Activated T-helper 2 cell treated with anti-CD3 and anti-CD28 coated beads, Interferon-gamma antibody, Interleukin-2, Interleukin-4, amounts not matched to agents 10 μg/mL and 5 μg/mL and 100 μg/mL, durations not matched to agents 14 hours and 24 hours and 36 hours (primary cell): ENCODE measurements at regions not wholly inside any gene's neighbourhood (a gene's known extent, or its start where the extent isn't known, plus 50 kb on each side); places are given as distances from the start of the nearest gene placed in this dataset.

Experiments
- DNase-seq: peaks from one replicate; pipeline ENCODE4 v3.0.0; 2021; ENCODE audit warnings: low spot score
- H3K27ac Mint-ChIP-seq: one replicate; pipeline ENCODE4 v1.8.0; 2021; ENCODE audit warnings: mixed read lengths
- H3K27me3 Mint-ChIP-seq: one replicate; pipeline ENCODE4 v1.8.0; 2021; ENCODE audit warnings: low read depth, mixed read lengths
- H3K36me3 Mint-ChIP-seq: one replicate; pipeline ENCODE4 v1.8.0; 2021; ENCODE audit warnings: low read depth, mixed read lengths
- H3K4me1 Mint-ChIP-seq: one replicate; pipeline ENCODE4 v1.8.0; 2021; ENCODE audit warnings: low read depth, mixed read lengths
- H3K4me3 Mint-ChIP-seq: one replicate; pipeline ENCODE4 v1.8.0; 2021; ENCODE audit warnings: low read depth, mild to moderate bottlenecking, moderate library complexity, mixed read lengths
- H3K9me3 Mint-ChIP-seq: one replicate; pipeline ENCODE4 v1.8.0; 2021; ENCODE audit warnings: mixed read lengths
- intact Hi-C: fragments of 100-400 bp; cut with micrococcal nuclease; formaldehyde crosslinking; loops from one replicate; pipeline ENCODE4 v1.15.1; 2023

DNA sequence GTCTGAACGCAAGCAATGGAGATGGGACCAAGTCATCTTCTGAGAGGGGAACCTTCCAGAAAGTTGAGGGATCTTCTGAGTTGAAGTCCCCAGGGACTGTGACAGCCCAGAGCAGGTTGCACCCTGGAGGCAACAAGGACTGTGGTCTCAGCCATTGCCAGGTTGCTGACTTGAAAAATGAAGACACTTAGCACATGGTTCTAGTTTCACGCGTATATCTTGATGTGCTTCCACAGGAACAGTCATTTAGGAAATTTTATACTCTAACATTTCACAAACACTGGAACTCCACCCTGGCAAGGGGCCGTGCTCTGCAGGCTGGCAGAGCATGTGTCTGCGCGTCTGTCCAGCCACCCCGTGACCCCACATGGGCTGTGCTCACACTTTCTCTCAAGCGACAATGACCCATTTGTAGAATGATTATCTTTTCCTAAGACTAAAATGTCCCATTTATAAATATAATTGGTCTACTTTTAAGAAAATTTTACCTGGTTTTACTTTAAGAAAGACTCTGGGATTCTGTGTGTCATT lies 157.0 kb downstream of the ERMARD start:
- no peak for DNase-seq
- no peak overlapping the region for H3K27ac Mint-ChIP-seq
- H3K27me3 Mint-ChIP-seq, result no peaks in the 10 kb centered on the region
- no peaks in the 10 kb centered on the region for H3K9me3 Mint-ChIP-seq
- no peak overlapping the region for H3K4me3 Mint-ChIP-seq
- intact Hi-C loops, result no loop called here
- H3K36me3 Mint-ChIP-seq, result no peaks in the 10 kb centered on the region
- no peaks in the 10 kb centered on the region for H3K4me1 Mint-ChIP-seq

DNA sequence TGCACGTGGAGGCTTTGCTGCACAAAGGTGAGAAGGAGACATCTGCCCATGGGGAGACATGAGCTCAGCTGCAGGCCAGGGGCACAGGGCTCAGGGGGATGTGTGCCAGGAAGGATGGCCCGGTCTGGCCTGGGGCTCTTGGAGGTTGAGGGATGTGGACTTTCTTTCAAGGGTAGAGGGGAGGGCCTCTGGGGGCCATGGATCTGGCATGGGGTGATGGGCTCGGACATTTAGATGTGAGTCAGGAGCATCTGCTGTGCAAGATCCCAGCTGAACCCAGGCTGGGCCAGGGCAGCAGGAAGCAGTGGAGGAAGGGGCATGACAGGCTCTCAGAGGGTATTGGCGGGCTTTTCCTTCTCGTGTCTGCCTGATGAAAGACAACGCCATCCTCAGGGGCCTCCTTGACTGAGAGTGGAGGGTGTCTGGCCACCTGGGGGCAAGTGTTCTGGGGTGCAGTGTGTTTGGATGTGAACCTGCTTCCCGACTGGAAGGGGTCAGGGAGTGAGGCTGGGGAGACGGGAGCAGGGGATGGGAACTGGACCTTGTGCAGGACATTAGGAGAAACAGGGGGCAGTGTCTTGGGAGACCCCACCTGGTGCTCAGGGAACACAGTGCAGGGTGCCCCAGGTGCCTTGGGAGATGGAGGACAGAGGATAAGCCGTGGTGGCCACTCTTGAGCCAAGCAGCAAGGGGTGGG lies 156.1 kb downstream of the ERMARD start:
- intact Hi-C loops, result no loop called here
- no peaks in the 10 kb centered on the region for H3K36me3 Mint-ChIP-seq
- no peaks in the 10 kb centered on the region for H3K27me3 Mint-ChIP-seq
- H3K9me3 Mint-ChIP-seq, result no peaks in the 10 kb centered on the region
- H3K27ac Mint-ChIP-seq, result no peak overlapping the region
- no peak for DNase-seq
- H3K4me1 Mint-ChIP-seq, result no peaks in the 10 kb centered on the region
- no peak overlapping the region for H3K4me3 Mint-ChIP-seq

DNA sequence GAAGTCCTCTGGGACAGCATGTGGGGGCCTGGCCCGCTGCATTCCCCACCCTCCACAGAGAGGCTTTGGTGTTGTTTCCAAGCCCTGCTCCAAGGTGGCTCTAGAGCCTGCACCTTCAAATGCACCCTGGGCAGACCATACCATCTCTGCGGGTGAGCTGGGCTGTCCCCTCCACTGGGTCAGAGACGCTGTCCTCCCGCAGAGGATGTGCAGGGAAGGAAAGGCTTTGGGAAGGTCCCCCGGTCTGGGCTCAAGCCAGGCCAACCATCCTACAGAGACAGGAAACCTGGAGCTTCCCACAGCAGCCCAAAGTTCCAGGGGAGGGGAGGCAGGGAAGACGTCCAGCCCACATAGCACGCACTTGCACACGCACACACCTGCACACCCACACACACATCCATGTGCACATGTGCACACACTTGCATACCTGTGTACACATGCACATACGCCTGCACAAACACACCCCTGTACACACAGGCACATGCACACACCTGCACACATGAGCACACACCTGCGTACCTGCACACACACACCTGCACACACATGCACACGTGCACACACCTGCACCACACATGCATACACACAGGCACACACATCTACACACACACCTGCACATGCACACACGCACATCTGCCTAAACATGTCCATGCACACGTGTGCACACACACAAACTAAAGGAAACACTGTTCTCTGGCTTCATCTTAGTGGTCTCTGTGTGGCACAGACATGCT lies 155.4 kb downstream of the ERMARD start:
- H3K36me3 Mint-ChIP-seq, result no peaks in the 10 kb centered on the region
- no peak for DNase-seq
- no peaks in the 10 kb centered on the region for H3K4me1 Mint-ChIP-seq
- H3K9me3 Mint-ChIP-seq, result no peaks in the 10 kb centered on the region
- no peak overlapping the region for H3K4me3 Mint-ChIP-seq
- no peak overlapping the region for H3K27ac Mint-ChIP-seq
- intact Hi-C loops, result no loop called here
- no peaks in the 10 kb centered on the region for H3K27me3 Mint-ChIP-seq

GRCh38 chr6:169906004-169906687 lies 154.7 kb downstream of the ERMARD start:
- intact Hi-C loops, result no loop called here
- H3K27ac Mint-ChIP-seq, result no peak overlapping the region
- H3K27me3 Mint-ChIP-seq, result no peaks in the 10 kb centered on the region
- no peaks in the 10 kb centered on the region for H3K4me1 Mint-ChIP-seq
- peaks cover 2% of the 10 kb centered on the region for H3K9me3 Mint-ChIP-seq
- no peak for DNase-seq
- no peaks in the 10 kb centered on the region for H3K36me3 Mint-ChIP-seq
- no peak overlapping the region for H3K4me3 Mint-ChIP-seq

DNA sequence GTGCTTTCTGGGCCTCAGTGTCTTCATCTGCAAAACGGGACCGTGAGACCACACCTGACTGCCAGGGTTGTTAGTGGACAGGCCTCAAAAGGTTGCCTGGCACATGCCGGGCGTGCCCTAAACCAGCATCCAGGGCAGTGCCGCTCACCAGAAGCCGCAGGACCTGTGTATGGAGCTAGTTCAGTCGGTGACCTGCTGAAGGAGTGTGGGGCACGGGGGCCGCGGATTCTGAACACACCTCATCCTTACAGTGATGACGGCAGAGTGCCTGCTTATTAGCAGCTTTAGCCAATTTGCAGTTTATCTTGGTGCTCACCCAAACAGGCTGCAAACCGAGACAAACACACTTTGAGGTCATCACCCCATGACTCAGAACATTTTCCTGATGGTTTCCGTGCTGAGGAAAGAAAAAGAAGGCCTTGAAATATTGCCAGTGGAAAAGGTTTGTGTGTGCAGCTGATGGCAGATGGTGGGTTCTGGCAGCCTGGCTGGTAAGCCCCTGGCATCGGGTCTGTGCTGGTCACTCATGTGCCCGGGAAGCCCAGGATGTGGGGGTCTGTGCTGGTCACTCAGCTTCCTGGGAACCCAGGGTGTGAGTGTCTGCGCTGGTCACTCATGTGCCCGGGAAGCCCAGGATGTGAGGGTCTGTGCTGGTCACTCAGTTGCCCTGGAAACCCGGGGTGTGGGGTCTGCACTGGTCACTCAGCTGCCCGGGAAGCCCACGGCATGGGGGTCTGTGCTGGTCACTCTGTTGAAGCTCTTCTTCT lies 153.8 kb downstream of the ERMARD start:
- Mint-ChIP-seq H3K4me1 (no peaks in the 10 kb centered on the region), H3K4me3 (no peak overlapping the region), H3K36me3 (no peaks in the 10 kb centered on the region), H3K27me3 (no peaks in the 10 kb centered on the region), H3K9me3 (peaks cover 5% of the 10 kb centered on the region), H3K27ac (no peak overlapping the region)
- DNase-seq, result no peak
- intact Hi-C loops, result no loop called here

DNA sequence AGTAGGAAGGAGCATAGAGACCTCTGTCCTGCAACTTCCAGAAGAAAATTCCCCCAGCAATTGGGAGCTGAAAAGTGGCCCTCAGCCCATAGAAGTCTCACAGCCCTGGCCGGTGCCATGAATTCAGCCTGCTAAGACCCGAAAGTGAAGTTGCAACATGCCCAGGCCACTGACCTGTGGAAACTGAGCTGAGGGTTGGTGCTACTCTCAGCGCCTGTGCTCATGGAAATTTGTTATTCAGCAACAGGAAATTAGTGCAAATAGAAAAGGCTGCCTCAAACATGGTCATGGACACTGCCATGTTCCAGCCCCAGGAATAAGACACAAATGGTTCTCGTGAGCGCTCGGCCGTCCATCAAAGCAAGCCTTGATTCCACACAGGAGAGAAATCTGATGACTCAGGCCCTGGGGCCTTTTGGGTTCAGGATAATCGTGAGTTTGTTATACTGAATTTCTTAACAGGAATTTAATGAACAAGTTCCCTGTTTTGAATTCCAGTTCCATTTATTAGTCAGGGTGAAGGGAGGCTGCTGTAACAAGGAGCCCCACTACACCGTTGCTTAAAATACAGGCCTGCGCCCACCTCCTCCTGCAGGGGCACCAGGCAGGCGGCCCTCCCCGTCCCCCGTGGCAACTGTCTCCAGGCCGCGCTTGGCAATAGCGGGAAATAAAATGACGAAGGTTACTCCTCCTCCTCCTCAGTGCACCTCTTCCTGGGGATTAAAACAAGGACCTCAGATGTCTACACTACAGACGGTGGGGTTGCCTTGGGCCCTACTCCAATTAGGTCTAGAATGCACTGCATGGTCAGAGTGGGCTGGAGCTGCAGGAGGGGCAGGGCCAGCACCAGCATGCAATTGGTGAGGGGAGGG lies 152.9 kb downstream of the ERMARD start:
- no peak for DNase-seq
- H3K36me3 Mint-ChIP-seq, result no peaks in the 10 kb centered on the region
- intact Hi-C loops, result no loop called here
- H3K4me1 Mint-ChIP-seq, result no peaks in the 10 kb centered on the region
- H3K27me3 Mint-ChIP-seq, result no peaks in the 10 kb centered on the region
- no peak overlapping the region for H3K27ac Mint-ChIP-seq
- peaks cover 5% of the 10 kb centered on the region for H3K9me3 Mint-ChIP-seq
- H3K4me3 Mint-ChIP-seq, result no peak overlapping the region

DNA sequence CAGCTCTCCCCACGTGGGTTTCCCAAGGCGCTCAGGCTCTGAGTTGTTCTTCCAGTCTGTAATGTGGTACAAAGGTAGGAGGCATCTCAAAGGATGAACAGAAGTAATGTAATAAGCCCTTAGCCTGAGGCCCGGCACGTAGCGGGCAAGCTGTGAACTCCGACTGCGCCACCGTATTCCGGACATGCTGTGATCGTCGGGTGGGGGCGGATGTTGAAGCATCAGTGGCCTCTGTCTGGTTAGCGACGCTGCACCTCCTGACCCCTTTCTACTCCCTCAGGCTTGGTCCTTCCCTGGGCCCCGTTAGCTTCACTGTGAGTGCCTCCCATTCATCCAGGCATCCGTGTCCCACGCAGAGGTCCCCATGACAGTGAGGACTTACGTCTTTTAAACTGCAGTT lies 151.7 kb downstream of the ERMARD start:
- no peak for DNase-seq
- Mint-ChIP-seq H3K4me3 (no peak overlapping the region), H3K27me3 (no peaks in the 10 kb centered on the region), H3K4me1 (no peaks in the 10 kb centered on the region), H3K27ac (no peak overlapping the region), H3K9me3 (peaks cover 11% of the 10 kb centered on the region), H3K36me3 (no peaks in the 10 kb centered on the region)
- intact Hi-C loops, result no loop called here

DNA sequence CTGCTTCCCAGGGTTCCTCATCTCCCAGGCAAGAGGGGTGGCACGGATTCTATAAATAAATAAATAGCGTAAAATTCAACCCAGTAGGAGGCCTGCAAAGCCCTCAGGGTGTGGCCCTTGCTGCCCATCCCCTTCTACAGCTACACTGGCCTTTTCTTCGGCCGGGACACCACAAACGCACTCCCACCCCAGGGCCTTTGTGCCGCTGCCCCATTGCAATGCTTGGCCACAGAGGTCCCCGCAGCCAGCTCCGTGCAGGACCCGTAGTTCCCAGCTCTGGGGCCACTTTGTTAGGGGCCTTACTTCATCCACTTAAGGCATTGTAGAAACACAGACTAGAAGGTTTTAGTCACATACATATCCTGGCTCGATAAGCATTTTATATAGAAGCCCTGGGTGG lies 151.2 kb downstream of the ERMARD start:
- Mint-ChIP-seq H3K9me3 (peaks cover 13% of the 10 kb centered on the region), H3K4me1 (no peaks in the 10 kb centered on the region), H3K27me3 (no peaks in the 10 kb centered on the region), H3K27ac (no peak overlapping the region), H3K36me3 (no peaks in the 10 kb centered on the region), H3K4me3 (no peak overlapping the region)
- intact Hi-C loops, result no loop called here
- no peak for DNase-seq

GRCh38 chr6:169902070-169902469 lies 150.6 kb downstream of the ERMARD start:
- H3K9me3 Mint-ChIP-seq, result peaks cover 13% of the 10 kb centered on the region
- intact Hi-C loops, result no loop called here
- no peak overlapping the region for H3K4me3 Mint-ChIP-seq
- H3K27me3 Mint-ChIP-seq, result no peaks in the 10 kb centered on the region
- no peaks in the 10 kb centered on the region for H3K4me1 Mint-ChIP-seq
- H3K27ac Mint-ChIP-seq, result no peak overlapping the region
- H3K36me3 Mint-ChIP-seq, result no peaks in the 10 kb centered on the region
- DNase-seq, result no peak

DNA sequence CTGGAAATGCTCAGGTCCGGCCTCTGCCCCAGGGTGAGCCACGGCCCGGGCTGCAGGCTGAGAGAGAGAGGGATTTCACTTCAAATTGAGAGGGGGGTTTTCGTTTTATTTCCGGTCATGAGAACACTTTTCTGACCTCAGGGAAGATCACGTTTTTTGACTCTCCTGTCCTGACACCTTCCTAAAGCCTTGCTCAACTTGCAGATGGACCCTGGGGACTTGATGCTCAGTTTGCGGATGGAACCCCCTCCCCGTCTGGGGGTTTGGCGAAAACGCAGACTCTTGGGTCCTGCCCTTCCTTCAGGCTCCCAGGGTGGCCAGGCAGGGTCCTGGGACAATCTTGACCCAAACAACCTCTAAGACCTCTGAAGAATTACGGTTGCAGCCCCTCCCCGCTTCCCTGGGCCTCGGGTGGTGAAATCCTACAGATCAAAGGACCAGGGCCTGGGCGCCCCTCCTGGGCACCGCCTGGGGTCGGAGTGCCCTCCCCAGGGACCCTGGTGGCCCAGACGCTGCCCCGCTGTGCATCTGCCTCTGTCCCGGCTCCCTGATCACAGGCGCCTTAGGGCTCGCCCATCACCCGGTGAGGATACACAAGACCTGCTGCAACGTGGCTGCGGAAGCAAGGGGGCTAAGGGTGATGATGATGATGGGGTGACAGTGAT lies 148.2 kb downstream of the ERMARD start:
- Mint-ChIP-seq H3K36me3 (no peaks in the 10 kb centered on the region), H3K4me3 (no peak overlapping the region), H3K9me3 (peaks cover 13% of the 10 kb centered on the region), H3K27me3 (no peaks in the 10 kb centered on the region), H3K4me1 (no peaks in the 10 kb centered on the region), H3K27ac (no peak overlapping the region)
- DNase-seq, result no peak
- intact Hi-C loops, result no loop called here

- Mint-ChIP-seq H3K4me1 (no peaks in the 10 kb centered on the region), H3K9me3 (peaks cover 13% of the 10 kb centered on the region), H3K4me3 (no peak overlapping the region), H3K27ac (no peak overlapping the region), H3K36me3 (no peaks in the 10 kb centered on the region), H3K27me3 (no peaks in the 10 kb centered on the region)
- DNase-seq, result no peak
- intact Hi-C loops, result no loop called here
Measured at GRCh38 chr6:169898788-169899480, 147.5 kb downstream of the ERMARD start.
